A673 (cell line): ENCODE measurements at regions not wholly inside any gene's neighbourhood (a gene's known extent, or its start where the extent isn't known, plus 50 kb on each side); places are given as distances from the start of the nearest gene placed in this dataset.

Experiments
- BruUV-seq: library from RNA; stranded (reverse); fragments of 400-500 nt; replicated peaks from 2 replicates; lab custom pipeline; 2021; lab: Mats Ljungman, UMichigan
- CTCF ChIA-PET: fragments of 300-600 bp; sonication (Branson Sonifier 250); formaldehyde crosslinking; loops from one replicate; lab custom pipeline; 2022; ENCODE audit warnings: antibody characterized with exemption; lab: Charles Lee
- POLR2A ChIA-PET: fragments of 300-600 bp; sonication (Branson Sonifier 250); formaldehyde crosslinking; loops from one replicate; lab custom pipeline; 2022; ENCODE audit warnings: antibody characterized with exemption; ENCODE audit not compliant: low non-redundant PET; lab: Charles Lee
- DNase-seq: peaks from one replicate; pipeline ENCODE4 v3.0.0-alpha.2; 2015; ENCODE audit warnings: low spot score
- H3K27ac ChIP-seq: fragments of 200-600 bp; sonication (generic); 2 replicates; pipeline ENCODE4 v1.5.1; 2016; ENCODE audit warnings: mixed run types, low read depth, mild to moderate bottlenecking, mixed read lengths, antibody characterized with exemption, low read length; ENCODE audit not compliant: poor library complexity, severe bottlenecking
- H3K27me3 ChIP-seq: fragments of 200-600 bp; sonication (generic); replicated peaks from 2 replicates; pipeline ENCODE4 v1.6.1; 2017; ENCODE audit warnings: mixed run types, low read depth, mild to moderate bottlenecking, mixed read lengths, antibody characterized with exemption, low read length; ENCODE audit not compliant: insufficient read depth, poor library complexity
- H3K36me3 ChIP-seq: fragments of 200-600 bp; sonication (generic); 2 replicates; pipeline ENCODE4 v1.6.1; 2016; ENCODE audit warnings: mixed run types, mild to moderate bottlenecking, mixed read lengths, antibody characterized with exemption, low read length; ENCODE audit not compliant: insufficient read depth, poor library complexity, severe bottlenecking
- H3K4me1 ChIP-seq: fragments of 200-600 bp; sonication (generic); 2 replicates; pipeline ENCODE4 v1.6.1; 2017; ENCODE audit warnings: mixed run types, mild to moderate bottlenecking, mixed read lengths, antibody characterized with exemption, low read length; ENCODE audit not compliant: insufficient read depth, poor library complexity, severe bottlenecking
- H3K4me3 ChIP-seq: fragments of 200-600 bp; sonication (generic); 2 replicates; pipeline ENCODE4 v1.5.1; 2016; ENCODE audit warnings: low read depth, mixed run types, mild to moderate bottlenecking, mixed read lengths, low read length; ENCODE audit not compliant: poor library complexity, severe bottlenecking
- H3K9me3 ChIP-seq: fragments of 200-600 bp; sonication (generic); 2 replicates; pipeline ENCODE4 v1.6.1; 2016; ENCODE audit warnings: mixed run types, low read depth, mild to moderate bottlenecking, mixed read lengths, antibody characterized with exemption, low read length; ENCODE audit not compliant: poor library complexity, severe bottlenecking
- CTCF ChIP-seq: fragments of 300-800, 200-600 bp; sonication (generic); conservative IDR thresholded peaks from 2 replicates; pipeline ENCODE4 v1.5.1; 2017; ENCODE audit warnings: low read depth, mild to moderate bottlenecking, antibody characterized with exemption, low read length, moderate library complexity, mixed read lengths
- EZH2 ChIP-seq: fragments of 200-600 bp; sonication (generic); IDR thresholded peaks from 2 replicates; pipeline ENCODE4 v1.6.1; 2017; ENCODE audit warnings: borderline replicate concordance, low read depth, mild to moderate bottlenecking, mixed read lengths, antibody characterized with exemption, low read length; ENCODE audit not compliant: poor library complexity, severe bottlenecking
- intact Hi-C: fragments of 100-400 bp; cut with micrococcal nuclease; formaldehyde crosslinking; loops from one replicate; pipeline ENCODE4 v1.10.0; 2022; ENCODE audit not compliant: unreplicated experiment

GRCh38 chr7:132709971-132710567 lies 133.8 kb upstream of the PLXNA4 start:
- H3K9me3 ChIP-seq, result no peaks in the 10 kb centered on the region
- no TSS peak for BruUV-seq

GRCh38 chr7:132708470-132708869 lies 132.2 kb upstream of the PLXNA4 start:
- H3K36me3 ChIP-seq, result no peaks in the 10 kb centered on the region
- no peak for DNase-seq
- no peaks in the 10 kb centered on the region for H3K9me3 ChIP-seq
- ChIA-PET CTCF (no interaction called here), POLR2A (no interaction called here)
- H3K4me3 ChIP-seq, result no peak overlapping the region
- H3K27ac ChIP-seq, result no peak overlapping the region
- no peak for TF ChIP-seq EZH2
- TF ChIP-seq CTCF, result no peak
- intact Hi-C loops, result loop anchor here (10.0 kb wide), 1 partner anchor 726 kb away; no protein-coding TSS in a partner anchor
- H3K4me1 ChIP-seq, result no peaks in the 10 kb centered on the region
- no TSS peak for BruUV-seq
- H3K27me3 ChIP-seq, result peaks cover 6% of the 10 kb centered on the region

More at GRCh38 chr7:132709971-132710567, 133.8 kb upstream of the PLXNA4 start:
- intact Hi-C loops, result loop anchor here (2.0 to 10.0 kb wide), 4 partner anchors 521 to 1305 kb away; no protein-coding TSS in a partner anchor
- Histone ChIP-seq H3K36me3 (no peaks in the 10 kb centered on the region), H3K27ac (no peak overlapping the region), H3K27me3 (peaks cover 6% of the 10 kb centered on the region), H3K4me3 (no peak overlapping the region), H3K4me1 (no peaks in the 10 kb centered on the region)
- peak; percentile 53 for DNase-seq
- POLR2A ChIA-PET, result no interaction called here
- CTCF ChIA-PET, result interaction anchor here (1.0 to 1.1 kb wide), 2 partner anchors 634 to 724 kb away, joined by 3 to 4 read pairs; no protein-coding TSS in a partner anchor
- no peak for TF ChIP-seq EZH2
- TF ChIP-seq CTCF, result peak; percentile 74

GRCh38 chr7:132705146-132705545 lies 128.9 kb upstream of the PLXNA4 start:
- TF ChIP-seq CTCF (no peak), EZH2 (no peak)
- POLR2A ChIA-PET, result no interaction called here
- DNase-seq, result no peak
- Histone ChIP-seq H3K27ac (no peak overlapping the region), H3K4me3 (no peak overlapping the region), H3K4me1 (no peaks in the 10 kb centered on the region), H3K9me3 (no peaks in the 10 kb centered on the region), H3K36me3 (no peaks in the 10 kb centered on the region), H3K27me3 (no peaks in the 10 kb centered on the region)
- CTCF ChIA-PET, result no interaction called here
- BruUV-seq, result no TSS peak
- intact Hi-C loops, result loop anchor here (10.0 kb wide), 1 partner anchor 730 kb away; no protein-coding TSS in a partner anchor
